ENCODE measurements at regions not wholly inside any gene's neighbourhood (a gene's known extent, or its start where the extent isn't known, plus 50 kb on each side); places are given as distances from the start of the nearest gene placed in this dataset.

- Histone ChIP-seq H3K27me3 (replicated peaks; ENCODE audit: insufficient read depth, low read depth, low read length, poor library complexity) (no peaks in the 10 kb centered on the region), H3K36me3 (ENCODE audit: insufficient read depth, low read length, poor library complexity, severe bottlenecking) (no peaks in the 10 kb centered on the region), H3K4me1 (ENCODE audit: insufficient read depth, low read length, poor library complexity, severe bottlenecking) (no peaks in the 10 kb centered on the region), H3K4me3 (ENCODE audit: low read depth, low read length, poor library complexity, severe bottlenecking) (no peak overlapping the region), H3K9me3 (ENCODE audit: low read depth, low read length, poor library complexity, severe bottlenecking) (no peaks in the 10 kb centered on the region), H3K27ac (ENCODE audit: low read depth, low read length, poor library complexity, severe bottlenecking) (no peak overlapping the region)
- BruUV-seq (replicated peaks): no TSS peak
- POLR2A ChIA-PET (ENCODE audit: low non-redundant PET): no interaction called here
- CTCF ChIA-PET: no interaction called here
- intact Hi-C loops (cut with micrococcal nuclease; ENCODE audit: unreplicated experiment): no loop called here
- TF ChIP-seq, protein P1, sequence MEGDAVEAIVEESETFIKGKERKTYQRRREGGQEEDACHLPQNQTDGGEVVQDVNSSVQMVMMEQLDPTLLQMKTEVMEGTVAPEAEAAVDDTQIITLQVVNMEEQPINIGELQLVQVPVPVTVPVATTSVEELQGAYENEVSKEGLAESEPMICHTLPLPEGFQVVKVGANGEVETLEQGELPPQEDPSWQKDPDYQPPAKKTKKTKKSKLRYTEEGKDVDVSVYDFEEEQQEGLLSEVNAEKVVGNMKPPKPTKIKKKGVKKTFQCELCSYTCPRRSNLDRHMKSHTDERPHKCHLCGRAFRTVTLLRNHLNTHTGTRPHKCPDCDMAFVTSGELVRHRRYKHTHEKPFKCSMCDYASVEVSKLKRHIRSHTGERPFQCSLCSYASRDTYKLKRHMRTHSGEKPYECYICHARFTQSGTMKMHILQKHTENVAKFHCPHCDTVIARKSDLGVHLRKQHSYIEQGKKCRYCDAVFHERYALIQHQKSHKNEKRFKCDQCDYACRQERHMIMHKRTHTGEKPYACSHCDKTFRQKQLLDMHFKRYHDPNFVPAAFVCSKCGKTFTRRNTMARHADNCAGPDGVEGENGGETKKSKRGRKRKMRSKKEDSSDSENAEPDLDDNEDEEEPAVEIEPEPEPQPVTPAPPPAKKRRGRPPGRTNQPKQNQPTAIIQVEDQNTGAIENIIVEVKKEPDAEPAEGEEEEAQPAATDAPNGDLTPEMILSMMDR (conservative IDR thresholded peaks at IDR 0.05; ENCODE audit: low read depth, low read length): no peak
- no peak for TF ChIP-seq EZH2 (IDR thresholded peaks at IDR 0.05; ENCODE audit: borderline replicate concordance, low read depth, low read length, poor library complexity, severe bottlenecking)
- DNase-seq (ENCODE audit: low spot score): no peak
Observed at GRCh38 chr20:52438326-52438963, 246.9 kb upstream of the ZFP64 start.

DNA sequence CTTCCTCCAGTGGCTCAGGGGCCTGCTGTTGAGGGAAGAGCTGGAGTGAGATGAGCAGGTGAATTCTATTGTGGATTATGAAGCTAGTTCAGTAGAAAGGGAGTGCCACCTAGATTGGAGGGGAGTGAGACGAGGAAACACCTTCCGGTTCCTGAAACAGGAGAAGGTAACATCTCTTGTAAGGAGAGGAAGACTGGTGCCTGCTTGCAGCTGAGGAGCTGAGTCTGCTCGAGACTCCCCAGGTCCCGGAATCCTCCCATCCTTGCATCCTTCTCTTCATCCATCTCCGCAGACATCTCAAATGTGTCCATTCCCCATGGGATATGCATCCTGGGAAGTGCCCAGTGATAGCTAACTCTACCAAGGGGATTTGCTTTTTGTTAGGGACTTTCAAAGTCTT, 242.9 kb upstream of the ZFP64 start:
- no TSS peak for BruUV-seq (replicated peaks)
- no peak overlapping the region for H3K4me3 ChIP-seq (ENCODE audit: low read depth, low read length, poor library complexity, severe bottlenecking)
- intact Hi-C loops (cut with micrococcal nuclease; ENCODE audit: unreplicated experiment): no loop called here
- DNase-seq (ENCODE audit: low spot score): no peak
- H3K36me3 ChIP-seq (ENCODE audit: insufficient read depth, low read length, poor library complexity, severe bottlenecking): no peaks in the 10 kb centered on the region
- ChIA-PET POLR2A (ENCODE audit: low non-redundant PET) (no interaction called here), CTCF (no interaction called here)
- no peaks in the 10 kb centered on the region for H3K4me1 ChIP-seq (ENCODE audit: insufficient read depth, low read length, poor library complexity, severe bottlenecking)
- no peaks in the 10 kb centered on the region for H3K27me3 ChIP-seq (replicated peaks; ENCODE audit: insufficient read depth, low read depth, low read length, poor library complexity)
- H3K27ac ChIP-seq (ENCODE audit: low read depth, low read length, poor library complexity, severe bottlenecking): no peak overlapping the region
- no peaks in the 10 kb centered on the region for H3K9me3 ChIP-seq (ENCODE audit: low read depth, low read length, poor library complexity, severe bottlenecking)
- no peak for TF ChIP-seq EZH2 (IDR thresholded peaks at IDR 0.05; ENCODE audit: borderline replicate concordance, low read depth, low read length, poor library complexity, severe bottlenecking)
- TF ChIP-seq, protein P1 (conservative IDR thresholded peaks at IDR 0.05; ENCODE audit: low read depth, low read length): no peak

GRCh38 chr20:52434041-52434425, 242.5 kb upstream of the ZFP64 start:
- Histone ChIP-seq H3K36me3 (ENCODE audit: insufficient read depth, low read length, poor library complexity, severe bottlenecking) (no peaks in the 10 kb centered on the region), H3K9me3 (ENCODE audit: low read depth, low read length, poor library complexity, severe bottlenecking) (no peaks in the 10 kb centered on the region), H3K4me3 (ENCODE audit: low read depth, low read length, poor library complexity, severe bottlenecking) (no peak overlapping the region), H3K4me1 (ENCODE audit: insufficient read depth, low read length, poor library complexity, severe bottlenecking) (no peaks in the 10 kb centered on the region), H3K27ac (ENCODE audit: low read depth, low read length, poor library complexity, severe bottlenecking) (no peak overlapping the region), H3K27me3 (replicated peaks; ENCODE audit: insufficient read depth, low read depth, low read length, poor library complexity) (no peaks in the 10 kb centered on the region)
- ChIA-PET CTCF (no interaction called here), POLR2A (ENCODE audit: low non-redundant PET) (no interaction called here)
- DNase-seq (ENCODE audit: low spot score): no peak
- TF ChIP-seq, protein P1 (conservative IDR thresholded peaks at IDR 0.05; ENCODE audit: low read depth, low read length): no peak
- no peak for TF ChIP-seq EZH2 (IDR thresholded peaks at IDR 0.05; ENCODE audit: borderline replicate concordance, low read depth, low read length, poor library complexity, severe bottlenecking)
- no TSS peak for BruUV-seq (replicated peaks)
- intact Hi-C loops (cut with micrococcal nuclease; ENCODE audit: unreplicated experiment): no loop called here
